Heart left ventricle (tissue), 13 donors: ENCODE measurements at regions not wholly inside any gene's neighbourhood (a gene's known extent, or its start where the extent isn't known, plus 50 kb on each side); places are given as distances from the start of the nearest gene placed in this dataset.

Experiments
- POLR2A ChIP-seq, 2 donors: fragments of 450-650 bp; IDR thresholded peaks; one replicate each; pipeline ENCODE4 v1.6.1; 2017; ENCODE audit warnings: antibody characterized with exemption in 2 of 2, mild to moderate bottlenecking in 2 of 2, moderate library complexity in 2 of 2
- TF ChIP-seq, protein P1 (sequence below), 12 donors: fragments of 200-600 bp; sonication (generic) in 4 of 12; IDR thresholded peaks; one replicate each; pipeline versions ENCODE4 v1.5.0 to v1.8.0; 2018 to 2022; ENCODE audit warnings: antibody characterized with exemption in 12 of 12, mild to moderate bottlenecking in 5 of 12
- donor health status: ischemic (EF 13 %, LVEDD 7.1; RV severe dilation, severe dysfunction).
- donor health status: DM: no; HTN: yes; CAD: no.
- donor health status: DM: no; HTN: no; CAD: no.
- donor health status: ischemic (EF 25% LVEDD 6.9; RV normal size, moderate dysfunction).
- donor health status: ischemic (EF 25% LVEDD 5.7; RV mildly dilated, moderate dysfunction).
- donor health status: ischemic (EF 35%, LVEDD 5.7; RV mildly dilated, moderate dysfunction).
- donor health status: nonischemic (EF 11% LVEDD 7.7; RV severe dilation, severe dysfunction).
- donor health status: DM: yes; HTN: yes; CAD: no.
- donor health status: PGD.
- donor health status: ischemic (EF 29% LVEDD 5.4; RV normal size, mild dysfunction).
- donor health status: nonischemic (EF 23%, LVEDD 6.1; RV moderate dilation, normal function).

DNA sequence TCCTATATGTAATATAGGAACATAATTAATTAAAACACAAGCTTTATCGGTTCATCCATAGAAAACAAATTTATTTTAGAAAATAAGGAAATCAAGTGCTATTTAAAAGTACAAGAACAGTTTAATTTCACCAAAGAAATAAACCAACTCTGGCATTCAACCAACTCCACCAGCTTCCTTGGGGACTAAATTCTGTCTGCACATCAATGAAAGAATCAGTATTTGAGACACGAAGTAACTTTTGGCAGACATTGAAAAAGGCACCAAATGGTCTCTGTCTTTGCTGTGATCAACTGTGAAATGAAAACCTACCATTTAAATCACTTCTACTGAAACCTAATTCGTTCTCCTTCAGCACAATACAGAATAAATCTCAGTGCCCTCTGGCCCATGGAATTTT, 719.7 kb upstream of the GRIA3 start:
- TF ChIP-seq, protein P1, sequence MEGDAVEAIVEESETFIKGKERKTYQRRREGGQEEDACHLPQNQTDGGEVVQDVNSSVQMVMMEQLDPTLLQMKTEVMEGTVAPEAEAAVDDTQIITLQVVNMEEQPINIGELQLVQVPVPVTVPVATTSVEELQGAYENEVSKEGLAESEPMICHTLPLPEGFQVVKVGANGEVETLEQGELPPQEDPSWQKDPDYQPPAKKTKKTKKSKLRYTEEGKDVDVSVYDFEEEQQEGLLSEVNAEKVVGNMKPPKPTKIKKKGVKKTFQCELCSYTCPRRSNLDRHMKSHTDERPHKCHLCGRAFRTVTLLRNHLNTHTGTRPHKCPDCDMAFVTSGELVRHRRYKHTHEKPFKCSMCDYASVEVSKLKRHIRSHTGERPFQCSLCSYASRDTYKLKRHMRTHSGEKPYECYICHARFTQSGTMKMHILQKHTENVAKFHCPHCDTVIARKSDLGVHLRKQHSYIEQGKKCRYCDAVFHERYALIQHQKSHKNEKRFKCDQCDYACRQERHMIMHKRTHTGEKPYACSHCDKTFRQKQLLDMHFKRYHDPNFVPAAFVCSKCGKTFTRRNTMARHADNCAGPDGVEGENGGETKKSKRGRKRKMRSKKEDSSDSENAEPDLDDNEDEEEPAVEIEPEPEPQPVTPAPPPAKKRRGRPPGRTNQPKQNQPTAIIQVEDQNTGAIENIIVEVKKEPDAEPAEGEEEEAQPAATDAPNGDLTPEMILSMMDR (IDR thresholded peaks at IDR 0.05) = no peak
- no peak for TF ChIP-seq POLR2A (IDR thresholded peaks at IDR 0.05)
